ENCODE measurements at regions not wholly inside any gene's neighbourhood (a gene's known extent, or its start where the extent isn't known, plus 50 kb on each side); places are given as distances from the start of the nearest gene placed in this dataset.

DNA sequence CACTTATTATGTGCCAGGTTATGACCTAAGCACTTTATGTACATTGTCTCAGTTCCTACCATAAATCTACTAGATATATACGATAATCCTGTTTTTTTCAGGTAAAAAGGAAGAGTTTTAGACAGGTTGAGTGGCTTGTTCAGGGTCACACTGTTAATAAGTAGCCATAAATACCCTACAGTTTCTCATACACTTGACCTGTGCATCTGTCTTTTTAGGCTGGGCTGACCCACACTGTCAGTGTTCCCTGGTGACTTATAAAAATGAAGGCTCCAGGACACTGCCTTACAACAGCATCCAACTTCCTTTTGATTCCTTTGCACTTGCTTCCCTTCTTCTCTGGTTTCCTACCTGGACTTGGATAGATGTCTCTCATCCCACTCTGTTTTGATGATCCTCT is 78.2 kb upstream of the PAQR3 start:
- no peak for DNase-seq

GRCh38 chr4:79016878-79017277 is 77.6 kb upstream of the PAQR3 start:
- DNase-seq: no peak

DNA sequence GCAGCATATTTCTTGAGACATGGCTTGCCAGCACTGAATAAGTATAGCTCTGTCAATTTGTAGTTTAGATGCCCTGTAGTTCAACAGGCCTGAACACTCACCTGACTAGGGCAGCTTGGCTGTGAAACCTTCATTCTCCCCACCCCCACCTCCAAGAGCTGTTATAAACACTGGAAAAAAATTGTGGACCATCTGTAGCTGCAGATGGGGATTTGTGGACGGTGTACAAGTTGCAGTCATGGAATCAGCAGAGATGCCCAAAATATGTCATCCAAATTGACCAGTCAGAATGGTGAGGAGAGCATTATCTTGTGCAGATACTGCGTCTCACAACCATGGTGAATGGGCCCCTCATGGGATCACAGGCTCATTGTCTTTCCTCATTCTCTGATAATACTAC is 76.2 kb upstream of the PAQR3 start:
- DNase-seq: no peak

DNA sequence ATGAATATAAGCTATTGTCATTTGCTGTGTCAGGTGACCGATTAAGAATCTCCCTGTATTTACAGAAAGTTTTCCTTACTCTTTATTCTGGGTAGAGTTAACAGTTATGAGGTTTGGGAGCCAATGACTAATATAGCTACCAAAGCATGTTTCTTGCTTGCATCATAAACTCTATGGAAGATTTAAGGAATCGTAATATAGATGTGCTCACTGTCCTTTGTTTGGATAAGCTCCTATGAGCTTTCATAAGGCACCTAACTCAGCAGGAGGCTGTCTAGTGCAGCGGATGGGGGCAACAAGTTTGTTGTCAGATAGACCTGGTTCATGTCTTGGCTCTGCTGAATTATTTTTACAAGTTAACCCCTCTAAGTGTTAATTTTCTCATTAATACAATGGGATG is 75.0 kb upstream of the PAQR3 start:
- no peak for DNase-seq

- no peak for DNase-seq
These were observed 74.5 kb upstream of the PAQR3 start for GRCh38 chr4:79013756-79014155.

DNA sequence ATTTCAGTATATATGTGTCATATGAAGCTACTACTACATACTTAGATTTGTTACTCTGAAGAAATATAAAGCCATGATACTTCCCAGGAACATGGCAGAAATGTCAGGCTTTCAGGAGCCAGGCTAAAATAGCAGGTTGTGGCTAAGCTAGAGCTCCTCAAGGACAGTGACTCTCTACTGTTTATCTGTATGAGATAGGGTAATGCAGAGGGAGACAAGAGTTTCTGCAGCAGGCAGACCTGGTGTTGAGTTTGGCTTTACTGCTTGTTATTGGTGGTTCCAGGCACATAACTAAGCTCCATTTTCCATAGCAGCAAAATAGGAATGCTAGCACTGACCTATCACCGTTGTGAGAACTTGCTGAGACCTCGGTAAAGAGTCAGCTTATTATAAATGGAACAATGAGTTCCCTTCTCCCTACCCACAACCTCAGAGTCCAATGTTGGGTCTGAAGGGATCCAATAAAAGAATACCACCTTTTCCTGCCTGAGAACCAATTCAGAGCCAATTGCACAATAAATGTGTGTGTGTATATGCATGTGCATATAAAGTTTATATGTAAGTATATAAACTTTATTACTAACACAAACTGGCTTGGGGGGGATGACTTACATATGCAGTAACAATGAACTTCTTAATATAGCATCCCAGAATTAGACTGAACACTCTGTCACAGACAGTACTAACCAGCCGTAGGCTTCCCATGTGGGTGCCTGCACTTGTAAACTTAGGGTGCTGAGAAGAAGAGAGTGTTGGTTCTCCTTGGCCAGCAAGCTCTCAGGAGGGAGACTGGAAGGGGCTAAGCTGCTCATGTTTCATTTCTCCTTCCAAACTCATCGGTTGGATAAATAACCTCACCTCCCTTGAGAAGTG is 51.9 kb upstream of the PAQR3 start:
- DNase-seq: no peak

GRCh38 chr4:78989697-78990270 is 50.5 kb upstream of the PAQR3 start:
- DNase-seq: no peak

All from HCEC 1CT (cell line).